Keratinocyte (primary cell): ENCODE measurements at regions not wholly inside any gene's neighbourhood (a gene's known extent, or its start where the extent isn't known, plus 50 kb on each side); places are given as distances from the start of the nearest gene placed in this dataset.
A peak's percentile ranks its signal among the peaks of the same experiment; 100 is the strongest.

Experiments used
- DNase-seq: peaks from one replicate; pipeline ENCODE4 v3.0.0-alpha.2; 2011; ENCODE audit warnings: low read depth, missing footprints, low spot score
- FAIRE-seq: peaks from 2 replicates; lab custom pipeline; 2011; peaks lifted over from hg19 to GRCh38; lab: Jason Lieb, UNC
- H2AFZ ChIP-seq: 2 replicates; pipeline ENCODE4 v1.6.0; 2012; ENCODE audit warnings: low read length, control low read depth, inconsistent platforms; ENCODE audit not compliant: control insufficient read depth
- H3K27ac ChIP-seq: 2 replicates; pipeline ENCODE4 v1.5.1; 2011; ENCODE audit warnings: low read length; ENCODE audit not compliant: control insufficient read depth, insufficient read depth
- H3K27me3 ChIP-seq: 3 replicates; pipeline ENCODE4 v1.6.0; 2011; ENCODE audit warnings: low read length; ENCODE audit not compliant: control insufficient read depth, insufficient read depth; ENCODE audit errors: extremely low read depth
- H3K36me3 ChIP-seq, 2 experiments: 2 replicates in 1 of 2; 3 replicates in 1 of 2; pipeline ENCODE4 v1.5.1; 2011; ENCODE audit warnings: low read length in 2 of 2, mild to moderate bottlenecking in 1 of 2; ENCODE audit not compliant: control insufficient read depth in 2 of 2, insufficient read depth in 2 of 2; ENCODE audit errors: extremely low read depth in 1 of 2
- H3K4me1 ChIP-seq: 3 replicates; pipeline ENCODE4 v1.5.1; 2011; ENCODE audit warnings: low read length; ENCODE audit not compliant: control insufficient read depth, insufficient read depth; ENCODE audit errors: extremely low read depth
- H3K4me2 ChIP-seq: 3 replicates; pipeline ENCODE4 v1.6.0; 2011; ENCODE audit warnings: low read depth, low read length; ENCODE audit not compliant: control insufficient read depth, insufficient read depth; ENCODE audit errors: extremely low read depth
- H3K4me3 ChIP-seq, 3 experiments: fragments of 200-600 bp in 1 of 3; sonication (generic) in 1 of 3; 2 replicates in 2 of 3; 3 replicates in 1 of 3; pipeline ENCODE4 v1.5.1; 2011 to 2016; ENCODE audit warnings: low read length in 3 of 3, mild to moderate bottlenecking in 3 of 3, control low read depth in 2 of 3, inconsistent platforms in 1 of 3, low read depth in 1 of 3, mixed read lengths in 1 of 3, mixed run types in 1 of 3, moderate library complexity in 1 of 3; ENCODE audit not compliant: control insufficient read depth in 2 of 3, insufficient read depth in 2 of 3; ENCODE audit errors: extremely low read depth in 1 of 3
- H3K79me2 ChIP-seq: 2 replicates; pipeline ENCODE4 v1.6.0; 2012; ENCODE audit warnings: low read length; ENCODE audit not compliant: control insufficient read depth, insufficient read depth
- H3K9ac ChIP-seq: 3 replicates; pipeline ENCODE4 v1.6.0; 2011; ENCODE audit warnings: low read length; ENCODE audit not compliant: control insufficient read depth, insufficient read depth; ENCODE audit errors: extremely low read depth
- H3K9me1 ChIP-seq: 3 replicates; pipeline ENCODE4 v1.6.0; 2011; ENCODE audit warnings: low read length; ENCODE audit not compliant: control insufficient read depth, insufficient read depth; ENCODE audit errors: extremely low read depth
- H3K9me3 ChIP-seq: 2 replicates; pipeline ENCODE4 v1.5.1; 2012; ENCODE audit warnings: low read depth, low read length; ENCODE audit not compliant: control insufficient read depth
- H4K20me1 ChIP-seq: 3 replicates; pipeline ENCODE4 v1.6.0; 2011; ENCODE audit warnings: low read length; ENCODE audit not compliant: control insufficient read depth, insufficient read depth; ENCODE audit errors: extremely low read depth
- EZH2 ChIP-seq: IDR thresholded peaks from one replicate; pipeline ENCODE4 v1.6.1; 2012; ENCODE audit warnings: inconsistent platforms, mild to moderate bottlenecking, low read length, moderate library complexity
- dilution Hi-C: fragments of 300-500 bp; cut with MboI; formaldehyde crosslinking; loops from one replicate; pipeline ENCODE4 v1.7.0; 2020; ENCODE audit warnings: low sequenced_read_pairs; ENCODE audit not compliant: extremely low pct_ligation_motif_present
- TF ChIP-seq, protein P1 (sequence below), 3 experiments: IDR thresholded peaks in 1 of 3; conservative IDR thresholded peaks in 1 of 3; optimal IDR thresholded peaks in 1 of 3; 2 replicates in 2 of 3; 3 replicates in 1 of 3; pipeline versions ENCODE3 to v1.5.1; 2011; ENCODE audit warnings: low read length in 3 of 3, mild to moderate bottlenecking in 3 of 3, moderate library complexity in 2 of 3, control low read depth in 1 of 3, inconsistent platforms in 1 of 3; ENCODE audit not compliant: insufficient read depth in 2 of 3; ENCODE audit errors: extremely low read depth in 1 of 3

DNA sequence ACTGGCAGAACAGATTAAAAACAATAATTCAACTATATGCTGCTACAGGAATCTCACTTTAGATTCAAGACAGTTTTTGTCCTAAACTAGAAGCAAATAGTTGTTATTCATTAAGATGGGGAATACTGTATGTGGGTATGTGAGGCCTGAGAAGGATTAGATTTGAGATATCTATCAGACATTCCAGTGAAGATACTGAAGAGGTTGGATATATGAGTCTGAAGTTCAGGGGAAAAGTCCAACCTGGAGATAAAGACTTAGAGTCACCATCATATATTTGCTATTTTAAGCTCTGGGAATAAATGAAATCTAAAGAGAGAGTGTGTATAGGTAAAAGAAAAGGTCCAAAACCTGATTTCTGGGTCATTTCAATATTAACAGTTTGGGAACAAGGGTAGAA is 96.2 kb upstream of the RBBP8 start:
- TF ChIP-seq, protein P1, sequence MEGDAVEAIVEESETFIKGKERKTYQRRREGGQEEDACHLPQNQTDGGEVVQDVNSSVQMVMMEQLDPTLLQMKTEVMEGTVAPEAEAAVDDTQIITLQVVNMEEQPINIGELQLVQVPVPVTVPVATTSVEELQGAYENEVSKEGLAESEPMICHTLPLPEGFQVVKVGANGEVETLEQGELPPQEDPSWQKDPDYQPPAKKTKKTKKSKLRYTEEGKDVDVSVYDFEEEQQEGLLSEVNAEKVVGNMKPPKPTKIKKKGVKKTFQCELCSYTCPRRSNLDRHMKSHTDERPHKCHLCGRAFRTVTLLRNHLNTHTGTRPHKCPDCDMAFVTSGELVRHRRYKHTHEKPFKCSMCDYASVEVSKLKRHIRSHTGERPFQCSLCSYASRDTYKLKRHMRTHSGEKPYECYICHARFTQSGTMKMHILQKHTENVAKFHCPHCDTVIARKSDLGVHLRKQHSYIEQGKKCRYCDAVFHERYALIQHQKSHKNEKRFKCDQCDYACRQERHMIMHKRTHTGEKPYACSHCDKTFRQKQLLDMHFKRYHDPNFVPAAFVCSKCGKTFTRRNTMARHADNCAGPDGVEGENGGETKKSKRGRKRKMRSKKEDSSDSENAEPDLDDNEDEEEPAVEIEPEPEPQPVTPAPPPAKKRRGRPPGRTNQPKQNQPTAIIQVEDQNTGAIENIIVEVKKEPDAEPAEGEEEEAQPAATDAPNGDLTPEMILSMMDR (optimal IDR thresholded peaks at IDR 0.05 in 1 of 3, IDR thresholded peaks at IDR 0.05 in 1 of 3, conservative IDR thresholded peaks at IDR 0.05 in 1 of 3; ENCODE audit: extremely low read depth in 1 of 3, insufficient read depth in 2 of 3, low read length in 3 of 3), result no peak
- no peak for DNase-seq
- Histone ChIP-seq H3K9me1 (no peaks in the 10 kb centered on the region), H3K4me2 (no peak overlapping the region), H3K4me1 (peaks cover 29% of the 10 kb centered on the region), H3K4me3 (no peak overlapping the region), H3K27ac (no peak overlapping the region), H3K79me2 (no peaks in the 10 kb centered on the region), H3K36me3 (no peaks in the 10 kb centered on the region), H3K9me3 (no peaks in the 10 kb centered on the region), H2AFZ (peak overlapping the region; percentile 39), H3K27me3 (no peaks in the 10 kb centered on the region), H3K9ac (no peak overlapping the region), H4K20me1 (no peaks in the 10 kb centered on the region)
- dilution Hi-C loops, result no loop called here
- peak; percentile 26 for FAIRE-seq

DNA sequence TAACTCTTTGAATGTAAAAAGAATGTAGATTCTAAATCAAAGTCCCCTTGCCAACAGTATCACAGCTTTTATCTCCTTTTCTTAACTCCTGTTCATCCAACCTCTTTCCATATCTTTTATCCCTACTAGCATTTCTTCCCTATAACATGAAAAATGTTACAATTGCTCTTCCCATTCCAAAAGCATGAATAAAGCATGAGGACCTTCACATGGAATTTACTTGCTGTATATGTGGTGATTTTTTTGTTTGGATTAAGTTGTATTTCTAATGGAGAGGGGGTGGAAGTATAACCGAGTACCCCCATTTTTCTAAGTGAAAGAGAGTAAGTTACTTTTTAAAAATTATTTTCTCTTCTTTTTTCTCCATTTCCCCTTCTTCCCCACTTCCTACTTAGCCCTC is 94.9 kb upstream of the RBBP8 start:
- Histone ChIP-seq H3K4me3 (no peak overlapping the region), H3K9me3 (no peaks in the 10 kb centered on the region), H3K79me2 (no peaks in the 10 kb centered on the region), H3K9me1 (no peaks in the 10 kb centered on the region), H2AFZ (no peak overlapping the region), H3K36me3 (no peaks in the 10 kb centered on the region), H3K9ac (no peak overlapping the region), H4K20me1 (no peaks in the 10 kb centered on the region), H3K27ac (peak overlapping the region; percentile 59), H3K27me3 (no peaks in the 10 kb centered on the region), H3K4me1 (peaks cover 34% of the 10 kb centered on the region), H3K4me2 (peak overlapping the region; percentile 77)
- dilution Hi-C loops, result no loop called here
- TF ChIP-seq, protein P1 (optimal IDR thresholded peaks at IDR 0.05 in 1 of 3, IDR thresholded peaks at IDR 0.05 in 1 of 3, conservative IDR thresholded peaks at IDR 0.05 in 1 of 3; ENCODE audit: extremely low read depth in 1 of 3, insufficient read depth in 2 of 3, low read length in 3 of 3), result no peak
- TF ChIP-seq EZH2, result no peak
- FAIRE-seq (no peak), DNase-seq (no peak)
